Liver (tissue), 7 donors: ENCODE measurements at regions not wholly inside any gene's neighbourhood (a gene's known extent, or its start where the extent isn't known, plus 50 kb on each side); places are given as distances from the start of the nearest gene placed in this dataset.

Experiments used
- DNase-seq: peaks from one replicate; pipeline ENCODE4 v3.0.0-alpha.2; 2017; ENCODE audit warnings: low spot score
- H3K27ac ChIP-seq, 2 donors: one replicate each; pipeline ENCODE4 v1.7.0; 2013; ENCODE audit warnings: inconsistent platforms in 2 of 2, low read length in 2 of 2, control low read depth in 1 of 2, low read depth in 1 of 2, mild to moderate bottlenecking in 1 of 2
- H3K27me3 ChIP-seq, 4 donors: one replicate each; pipeline versions ENCODE4 v1.6.1 to v1.7.0; 2013; ENCODE audit warnings: low read length in 3 of 4, inconsistent platforms in 1 of 4, mild to moderate bottlenecking in 1 of 4, moderate library complexity in 1 of 4; ENCODE audit not compliant: control insufficient read depth in 4 of 4, insufficient read depth in 4 of 4
- H3K36me3 ChIP-seq, 4 donors: one replicate each; pipeline versions ENCODE4 v1.6.1 to v1.7.0; 2013; ENCODE audit warnings: low read length in 3 of 4, mild to moderate bottlenecking in 3 of 4, low read depth in 1 of 4, moderate library complexity in 1 of 4; ENCODE audit not compliant: control insufficient read depth in 4 of 4, insufficient read depth in 3 of 4
- H3K4me1 ChIP-seq, 4 donors: one replicate each; pipeline versions ENCODE4 v1.6.1 to v1.7.0; 2013; ENCODE audit warnings: low read length in 3 of 4, mild to moderate bottlenecking in 3 of 4, moderate library complexity in 1 of 4; ENCODE audit not compliant: control insufficient read depth in 4 of 4, insufficient read depth in 4 of 4
- H3K4me3 ChIP-seq, 3 donors: one replicate each; pipeline versions ENCODE4 v1.6.1 to v1.7.0; 2013; ENCODE audit warnings: low read length in 3 of 3, control low read depth in 1 of 3, low read depth in 1 of 3, mild to moderate bottlenecking in 1 of 3
- H3K9ac ChIP-seq, 2 donors: one replicate each; pipeline ENCODE4 v1.7.0; 2013; ENCODE audit warnings: low read length in 2 of 2, mild to moderate bottlenecking in 2 of 2, moderate library complexity in 2 of 2, control low read depth in 1 of 2, low read depth in 1 of 2
- H3K9me3 ChIP-seq, 4 donors: one replicate each; pipeline versions ENCODE4 v1.6.1 to v1.7.0; 2013; ENCODE audit warnings: low read length in 3 of 4; ENCODE audit not compliant: control insufficient read depth in 4 of 4
- EGR1 ChIP-seq, 2 donors: IDR thresholded peaks; 2 replicates each; pipeline ENCODE4 v1.6.1; 2016 to 2018; ENCODE audit warnings: antibody characterized with exemption in 2 of 2, low read depth in 2 of 2
- FOXA1 ChIP-seq: IDR thresholded peaks from 2 replicates; pipeline ENCODE4 v1.6.1; 2016; ENCODE audit warnings: antibody characterized with exemption
- FOXA2 ChIP-seq: IDR thresholded peaks from 2 replicates; pipeline ENCODE4 v1.6.1; 2016; ENCODE audit warnings: antibody characterized with exemption
- HNF4A ChIP-seq, 2 donors: conservative IDR thresholded peaks; 2 replicates each; pipeline ENCODE4 v1.6.1; 2016; ENCODE audit warnings: antibody characterized with exemption in 2 of 2, mild to moderate bottlenecking in 2 of 2
- JUND ChIP-seq, 2 donors: IDR thresholded peaks; 2 replicates each; pipeline ENCODE4 v1.6.1; 2016; ENCODE audit warnings: antibody characterized with exemption in 2 of 2
- MAX ChIP-seq: IDR thresholded peaks from 2 replicates; pipeline ENCODE4 v1.6.1; 2016; ENCODE audit warnings: antibody characterized with exemption
- NR2F2 ChIP-seq: IDR thresholded peaks from 2 replicates; pipeline ENCODE4 v1.6.1; 2016; ENCODE audit warnings: antibody characterized with exemption
- SP1 ChIP-seq: IDR thresholded peaks from 2 replicates; pipeline ENCODE4 v1.6.1; 2018; ENCODE audit warnings: antibody characterized with exemption, mild to moderate bottlenecking
- TAF1 ChIP-seq: conservative IDR thresholded peaks from 2 replicates; pipeline ENCODE4 v1.6.1; 2016; ENCODE audit warnings: antibody characterized with exemption, mild to moderate bottlenecking
- ZBTB33 ChIP-seq: IDR thresholded peaks from 2 replicates; pipeline ENCODE4 v1.6.1; 2016; ENCODE audit warnings: antibody characterized with exemption
- WGBS: extraction: QIAGEN DNeasy Blood & Tissue Kit; methylation state at CpG from one replicate; pipeline ENCODE4 v1.1.7; 2013; 5-methylcytosine and 5-hydroxymethylcytosine counted together
- TF ChIP-seq, protein P1 (sequence below): IDR thresholded peaks from 2 replicates; pipeline ENCODE4 v1.6.1; 2016; ENCODE audit warnings: antibody characterized with exemption, mild to moderate bottlenecking
- donor health status: healthy.
- donor health status: healthy.
- donor health status: healthy.
- donor health status: healthy.

DNA sequence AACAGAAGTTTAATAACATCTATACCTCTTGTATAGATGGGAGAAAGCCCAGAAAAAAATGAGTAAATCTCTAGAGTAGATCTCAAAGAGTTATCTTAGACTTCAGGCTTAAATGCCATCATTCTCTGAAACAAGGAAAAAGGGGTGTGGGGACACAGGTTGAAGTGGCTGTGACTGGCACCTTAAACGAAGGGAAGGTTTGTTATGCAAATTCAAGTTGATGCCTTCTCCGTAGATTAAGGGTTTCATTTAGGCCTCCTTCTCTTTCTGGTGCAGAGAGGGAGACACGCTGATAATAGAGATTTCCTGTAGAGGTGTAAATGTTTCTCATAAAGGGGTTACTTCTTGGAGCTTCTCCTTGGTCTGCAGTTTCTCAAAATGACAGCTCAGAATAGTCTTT is 252.1 kb downstream of the CD83 start:
- H3K9ac ChIP-seq = no peak overlapping the region
- WGBS = 92% methylated on average over 3 of the region's 3 CpGs
- no peaks in the 10 kb centered on the region for H3K27me3 ChIP-seq
- H3K9me3 ChIP-seq = no peaks in the 10 kb centered on the region
- no peak overlapping the region for H3K4me3 ChIP-seq
- no peak overlapping the region for H3K27ac ChIP-seq
- H3K4me1 ChIP-seq = peaks cover 0 to 9% (median 5%) of the 10 kb centered on the region in 4 donors
- no peak for DNase-seq
- H3K36me3 ChIP-seq = no peaks in the 10 kb centered on the region
- no peak for TF ChIP-seq JUND (IDR thresholded peaks at IDR 0.05)
- no peak for TF ChIP-seq SP1

GRCh38 chr6:14371530-14371929 is 254.0 kb downstream of the CD83 start:
- Histone ChIP-seq H3K27me3 (no peaks in the 10 kb centered on the region), H3K4me3 (no peak overlapping the region), H3K9me3 (no peaks in the 10 kb centered on the region), H3K27ac (no peak overlapping the region), H3K36me3 (no peaks in the 10 kb centered on the region), H3K4me1 (peaks cover 0 to 9% (median 5%) of the 10 kb centered on the region in 4 donors), H3K9ac (no peak overlapping the region)
- TF ChIP-seq EGR1 (IDR thresholded peaks at IDR 0.05; ENCODE audit: low read depth in 2 of 2) (no peak), MAX (no peak), NR2F2 (no peak), FOXA1 (no peak), TAF1 (no peak)
- DNase-seq = no peak
- WGBS = 78% methylated on average over 3 of the region's 3 CpGs

DNA sequence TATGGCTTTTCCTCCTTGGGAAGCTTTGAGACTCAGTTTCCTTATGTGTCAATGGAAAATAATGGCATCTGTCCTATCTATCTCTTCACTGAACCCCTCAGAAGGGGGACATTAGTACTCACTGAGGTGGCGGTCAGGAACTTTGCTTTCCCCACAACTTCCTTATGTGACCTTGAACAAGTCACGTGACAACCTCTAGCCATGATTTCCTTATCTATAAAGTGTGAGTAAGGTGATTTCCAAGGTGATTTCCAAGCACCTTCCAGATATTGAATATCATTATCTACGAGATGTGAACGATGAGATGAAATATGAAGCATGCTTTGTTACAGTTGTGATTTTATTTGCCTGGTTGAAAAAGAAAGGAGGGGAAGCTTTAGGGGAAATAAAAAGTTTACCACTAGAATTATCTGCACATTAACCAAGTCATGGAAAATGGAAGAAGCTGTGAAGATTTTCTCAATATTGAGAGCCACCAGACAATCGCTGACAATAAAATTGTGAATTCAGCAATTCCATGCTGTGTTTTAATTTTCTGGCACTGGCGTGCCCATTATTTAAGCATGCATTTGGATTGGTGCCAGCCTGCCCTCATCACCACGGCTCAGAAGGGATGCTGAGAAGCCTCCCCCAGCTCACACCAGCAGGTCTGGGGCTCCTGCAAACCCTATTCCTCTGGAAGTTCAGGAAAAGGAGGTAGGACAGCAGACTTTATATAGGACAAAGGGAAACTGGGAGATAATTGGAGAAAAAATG is 255.3 kb downstream of the CD83 start:
- no peaks in the 10 kb centered on the region for H3K9me3 ChIP-seq
- no peaks in the 10 kb centered on the region for H3K36me3 ChIP-seq
- no peak overlapping the region for H3K9ac ChIP-seq
- no peak for DNase-seq
- H3K27ac ChIP-seq = no peak overlapping the region
- no peak overlapping the region for H3K4me3 ChIP-seq
- no peak for TF ChIP-seq ZBTB33
- no peak for TF ChIP-seq HNF4A (conservative IDR thresholded peaks at IDR 0.05)
- TF ChIP-seq EGR1 (IDR thresholded peaks at IDR 0.05; ENCODE audit: low read depth in 2 of 2) = no peak
- TF ChIP-seq, protein P1, sequence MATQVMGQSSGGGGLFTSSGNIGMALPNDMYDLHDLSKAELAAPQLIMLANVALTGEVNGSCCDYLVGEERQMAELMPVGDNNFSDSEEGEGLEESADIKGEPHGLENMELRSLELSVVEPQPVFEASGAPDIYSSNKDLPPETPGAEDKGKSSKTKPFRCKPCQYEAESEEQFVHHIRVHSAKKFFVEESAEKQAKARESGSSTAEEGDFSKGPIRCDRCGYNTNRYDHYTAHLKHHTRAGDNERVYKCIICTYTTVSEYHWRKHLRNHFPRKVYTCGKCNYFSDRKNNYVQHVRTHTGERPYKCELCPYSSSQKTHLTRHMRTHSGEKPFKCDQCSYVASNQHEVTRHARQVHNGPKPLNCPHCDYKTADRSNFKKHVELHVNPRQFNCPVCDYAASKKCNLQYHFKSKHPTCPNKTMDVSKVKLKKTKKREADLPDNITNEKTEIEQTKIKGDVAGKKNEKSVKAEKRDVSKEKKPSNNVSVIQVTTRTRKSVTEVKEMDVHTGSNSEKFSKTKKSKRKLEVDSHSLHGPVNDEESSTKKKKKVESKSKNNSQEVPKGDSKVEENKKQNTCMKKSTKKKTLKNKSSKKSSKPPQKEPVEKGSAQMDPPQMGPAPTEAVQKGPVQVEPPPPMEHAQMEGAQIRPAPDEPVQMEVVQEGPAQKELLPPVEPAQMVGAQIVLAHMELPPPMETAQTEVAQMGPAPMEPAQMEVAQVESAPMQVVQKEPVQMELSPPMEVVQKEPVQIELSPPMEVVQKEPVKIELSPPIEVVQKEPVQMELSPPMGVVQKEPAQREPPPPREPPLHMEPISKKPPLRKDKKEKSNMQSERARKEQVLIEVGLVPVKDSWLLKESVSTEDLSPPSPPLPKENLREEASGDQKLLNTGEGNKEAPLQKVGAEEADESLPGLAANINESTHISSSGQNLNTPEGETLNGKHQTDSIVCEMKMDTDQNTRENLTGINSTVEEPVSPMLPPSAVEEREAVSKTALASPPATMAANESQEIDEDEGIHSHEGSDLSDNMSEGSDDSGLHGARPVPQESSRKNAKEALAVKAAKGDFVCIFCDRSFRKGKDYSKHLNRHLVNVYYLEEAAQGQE = no peak
- TF ChIP-seq TAF1 = no peak
- TF ChIP-seq FOXA2 = no peak
- 82% methylated on average over 7 of the region's 7 CpGs for WGBS
- no peaks in the 10 kb centered on the region for H3K27me3 ChIP-seq
- H3K4me1 ChIP-seq = peaks cover 0 to 7% (median 3%) of the 10 kb centered on the region in 4 donors
